ENCODE measurements at regions not wholly inside any gene's neighbourhood (a gene's known extent, or its start where the extent isn't known, plus 50 kb on each side); places are given as distances from the start of the nearest gene placed in this dataset.

DNA sequence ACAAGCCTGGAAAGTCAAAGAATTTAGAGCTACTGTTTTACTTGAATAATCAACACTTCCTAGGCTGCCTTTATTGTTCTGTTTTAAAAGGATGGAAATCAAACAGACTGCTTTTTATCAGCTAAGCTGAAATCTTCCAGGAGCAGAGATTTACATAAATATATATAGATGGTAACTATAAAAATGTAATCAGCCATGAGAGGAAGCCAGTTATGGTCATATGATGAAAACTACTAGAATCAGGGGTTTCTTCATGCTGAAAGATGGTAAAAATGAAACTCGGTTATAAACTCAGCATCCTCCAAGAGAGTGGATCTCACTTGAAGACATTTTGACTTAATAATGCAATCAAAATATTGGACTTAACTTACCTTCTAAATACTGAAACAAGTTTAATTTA is 413.0 kb downstream of the GXYLT1 start:
- TF ChIP-seq POLR2A (IDR thresholded peaks at IDR 0.05), result no peak
- TF ChIP-seq, protein P1, sequence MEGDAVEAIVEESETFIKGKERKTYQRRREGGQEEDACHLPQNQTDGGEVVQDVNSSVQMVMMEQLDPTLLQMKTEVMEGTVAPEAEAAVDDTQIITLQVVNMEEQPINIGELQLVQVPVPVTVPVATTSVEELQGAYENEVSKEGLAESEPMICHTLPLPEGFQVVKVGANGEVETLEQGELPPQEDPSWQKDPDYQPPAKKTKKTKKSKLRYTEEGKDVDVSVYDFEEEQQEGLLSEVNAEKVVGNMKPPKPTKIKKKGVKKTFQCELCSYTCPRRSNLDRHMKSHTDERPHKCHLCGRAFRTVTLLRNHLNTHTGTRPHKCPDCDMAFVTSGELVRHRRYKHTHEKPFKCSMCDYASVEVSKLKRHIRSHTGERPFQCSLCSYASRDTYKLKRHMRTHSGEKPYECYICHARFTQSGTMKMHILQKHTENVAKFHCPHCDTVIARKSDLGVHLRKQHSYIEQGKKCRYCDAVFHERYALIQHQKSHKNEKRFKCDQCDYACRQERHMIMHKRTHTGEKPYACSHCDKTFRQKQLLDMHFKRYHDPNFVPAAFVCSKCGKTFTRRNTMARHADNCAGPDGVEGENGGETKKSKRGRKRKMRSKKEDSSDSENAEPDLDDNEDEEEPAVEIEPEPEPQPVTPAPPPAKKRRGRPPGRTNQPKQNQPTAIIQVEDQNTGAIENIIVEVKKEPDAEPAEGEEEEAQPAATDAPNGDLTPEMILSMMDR (IDR thresholded peaks at IDR 0.05), result no peak
